PC-9 (cell line): ENCODE measurements at regions not wholly inside any gene's neighbourhood (a gene's known extent, or its start where the extent isn't known, plus 50 kb on each side); places are given as distances from the start of the nearest gene placed in this dataset.

Source experiments
- EZH2 ChIP-seq: fragments of 200-600 bp; sonication (generic); IDR thresholded peaks from 2 replicates; pipeline ENCODE4 v1.8.0; 2017; ENCODE audit warnings: antibody characterized with exemption, low read depth
- TF ChIP-seq, protein P1 (sequence below): fragments of 200-600 bp; sonication (generic); conservative IDR thresholded peaks from 2 replicates; pipeline ENCODE4 v1.6.1; 2017; ENCODE audit warnings: mixed run types, antibody characterized with exemption, mild to moderate bottlenecking, moderate library complexity

DNA sequence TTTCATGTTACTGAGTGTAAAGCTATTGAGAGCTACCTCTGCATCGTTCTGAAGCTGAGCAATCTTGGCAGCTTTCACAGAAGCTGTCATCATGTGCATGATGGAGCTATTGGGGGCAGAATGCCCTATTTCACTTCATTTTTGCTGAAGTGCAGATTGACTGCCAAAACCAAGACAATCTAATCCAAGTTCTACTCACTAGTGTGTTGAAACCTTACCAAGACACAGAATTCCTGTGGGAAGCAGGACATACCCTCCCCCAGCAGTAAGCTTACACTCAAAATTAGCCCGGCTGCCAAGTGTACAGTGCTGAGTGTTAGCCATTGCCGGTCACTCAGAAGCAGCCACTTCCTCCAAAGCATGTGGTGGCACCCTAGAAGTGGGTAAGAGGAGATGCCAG lies 177.3 kb upstream of the TENT5A start:
- TF ChIP-seq, protein P1, sequence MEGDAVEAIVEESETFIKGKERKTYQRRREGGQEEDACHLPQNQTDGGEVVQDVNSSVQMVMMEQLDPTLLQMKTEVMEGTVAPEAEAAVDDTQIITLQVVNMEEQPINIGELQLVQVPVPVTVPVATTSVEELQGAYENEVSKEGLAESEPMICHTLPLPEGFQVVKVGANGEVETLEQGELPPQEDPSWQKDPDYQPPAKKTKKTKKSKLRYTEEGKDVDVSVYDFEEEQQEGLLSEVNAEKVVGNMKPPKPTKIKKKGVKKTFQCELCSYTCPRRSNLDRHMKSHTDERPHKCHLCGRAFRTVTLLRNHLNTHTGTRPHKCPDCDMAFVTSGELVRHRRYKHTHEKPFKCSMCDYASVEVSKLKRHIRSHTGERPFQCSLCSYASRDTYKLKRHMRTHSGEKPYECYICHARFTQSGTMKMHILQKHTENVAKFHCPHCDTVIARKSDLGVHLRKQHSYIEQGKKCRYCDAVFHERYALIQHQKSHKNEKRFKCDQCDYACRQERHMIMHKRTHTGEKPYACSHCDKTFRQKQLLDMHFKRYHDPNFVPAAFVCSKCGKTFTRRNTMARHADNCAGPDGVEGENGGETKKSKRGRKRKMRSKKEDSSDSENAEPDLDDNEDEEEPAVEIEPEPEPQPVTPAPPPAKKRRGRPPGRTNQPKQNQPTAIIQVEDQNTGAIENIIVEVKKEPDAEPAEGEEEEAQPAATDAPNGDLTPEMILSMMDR, result no peak
- no peak for TF ChIP-seq EZH2
